PC-9 (cell line): ENCODE measurements at regions not wholly inside any gene's neighbourhood (a gene's known extent, or its start where the extent isn't known, plus 50 kb on each side); places are given as distances from the start of the nearest gene placed in this dataset.

Experiments
- CTCF ChIP-seq: fragments of 200-600 bp; sonication (generic); conservative IDR thresholded peaks from 2 replicates; pipeline ENCODE4 v1.6.1; 2017; ENCODE audit warnings: mixed run types, antibody characterized with exemption, mild to moderate bottlenecking, moderate library complexity
- EZH2 ChIP-seq: fragments of 200-600 bp; sonication (generic); IDR thresholded peaks from 2 replicates; pipeline ENCODE4 v1.8.0; 2017; ENCODE audit warnings: antibody characterized with exemption, low read depth

DNA sequence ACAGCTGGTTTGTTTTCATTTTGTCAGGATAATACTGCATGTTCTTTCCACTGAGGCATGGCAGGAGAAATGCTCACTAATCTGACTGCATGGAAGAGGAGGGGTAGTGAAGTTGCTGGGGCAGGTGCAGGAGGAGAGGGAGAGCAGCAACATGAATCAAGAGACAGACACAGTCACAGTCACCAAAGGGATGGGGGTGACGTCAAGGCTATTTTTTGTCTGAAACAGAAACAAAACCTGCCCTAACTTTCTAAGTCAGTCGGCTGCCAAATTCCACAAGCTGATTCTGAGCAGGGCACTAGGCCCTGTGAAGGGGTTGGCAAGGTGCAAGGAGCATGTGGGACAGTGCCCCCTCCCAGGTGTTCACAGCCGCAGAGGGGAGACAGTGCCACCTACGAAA lies 186.6 kb upstream of the NSMCE3 start:
- TF ChIP-seq CTCF (no peak), EZH2 (no peak)
